HG02623 (cell line): ENCODE measurements at regions not wholly inside any gene's neighbourhood (a gene's known extent, or its start where the extent isn't known, plus 50 kb on each side); places are given as distances from the start of the nearest gene placed in this dataset.

Experiments
- ATAC-seq: cut with Tn5 transposase; IDR thresholded peaks from one replicate; pipeline ENCODE4 v1.9.1; 2021; ENCODE audit warnings: moderate library complexity; ENCODE audit not compliant: unreplicated experiment

- ATAC-seq, result no peak
Measured at GRCh38 chr7:17120756-17121155, 177.7 kb upstream of the AHR start.

- no peak for ATAC-seq
Measured at GRCh38 chr7:17121671-17122070, 176.8 kb upstream of the AHR start.

- peak; percentile 47 for ATAC-seq
Measured at GRCh38 chr7:17123020-17123419, 175.4 kb upstream of the AHR start.

- peak; percentile 75 for ATAC-seq
Measured at GRCh38 chr7:17126413-17127268, 171.8 kb upstream of the AHR start.

- no peak for ATAC-seq
Measured at GRCh38 chr7:17129218-17129617, 169.2 kb upstream of the AHR start.

- no peak for ATAC-seq
Measured at GRCh38 chr7:17130281-17131059, 168.0 kb upstream of the AHR start.

- ATAC-seq, result no peak
Measured at GRCh38 chr7:17131060-17131345, 167.4 kb upstream of the AHR start.

- ATAC-seq, result peak; percentile 36
Measured at GRCh38 chr7:17131983-17132655, 166.3 kb upstream of the AHR start.

GRCh38 chr7:17132726-17133125 is 165.7 kb upstream of the AHR start:
- no peak for ATAC-seq

- no peak for ATAC-seq
Measured at GRCh38 chr7:17133977-17134376, 164.5 kb upstream of the AHR start.

- ATAC-seq, result peak; percentile 80
Measured at GRCh38 chr7:17134786-17135185, 163.7 kb upstream of the AHR start.

GRCh38 chr7:17136126-17136525 is 162.3 kb upstream of the AHR start:
- no peak for ATAC-seq

GRCh38 chr7:17139081-17139480 is 159.4 kb upstream of the AHR start:
- ATAC-seq, result no peak

GRCh38 chr7:17140406-17140805 is 158.0 kb upstream of the AHR start:
- ATAC-seq, result no peak

GRCh38 chr7:17142831-17143541 is 155.5 kb upstream of the AHR start:
- ATAC-seq, result no peak

- ATAC-seq, result no peak
Measured at GRCh38 chr7:17144322-17144721, 154.1 kb upstream of the AHR start.

GRCh38 chr7:17146621-17147020 is 151.8 kb upstream of the AHR start:
- no peak for ATAC-seq

GRCh38 chr7:17147409-17147808 is 151.0 kb upstream of the AHR start:
- ATAC-seq, result no peak

GRCh38 chr7:17150018-17150417 is 148.4 kb upstream of the AHR start:
- ATAC-seq, result peak; percentile 63

GRCh38 chr7:17152721-17153120 is 145.7 kb upstream of the AHR start:
- ATAC-seq, result peak; percentile 38

- ATAC-seq, result no peak
Measured at GRCh38 chr7:17153536-17153935, 144.9 kb upstream of the AHR start.
